Muscle of back (tissue), 3 donors: ENCODE measurements at regions not wholly inside any gene's neighbourhood (a gene's known extent, or its start where the extent isn't known, plus 50 kb on each side); places are given as distances from the start of the nearest gene placed in this dataset.
"Not testable (repeated sequence)": the region's sequence is repeated elsewhere in the genome, so short reads cannot be mapped to it uniquely, and the experiment has no call there.

Source experiments
- DNase-seq, 3 donors: peaks; one replicate each; pipeline versions ENCODE4 v3.0.0 to v3.0.0-alpha.2; 2013

DNA sequence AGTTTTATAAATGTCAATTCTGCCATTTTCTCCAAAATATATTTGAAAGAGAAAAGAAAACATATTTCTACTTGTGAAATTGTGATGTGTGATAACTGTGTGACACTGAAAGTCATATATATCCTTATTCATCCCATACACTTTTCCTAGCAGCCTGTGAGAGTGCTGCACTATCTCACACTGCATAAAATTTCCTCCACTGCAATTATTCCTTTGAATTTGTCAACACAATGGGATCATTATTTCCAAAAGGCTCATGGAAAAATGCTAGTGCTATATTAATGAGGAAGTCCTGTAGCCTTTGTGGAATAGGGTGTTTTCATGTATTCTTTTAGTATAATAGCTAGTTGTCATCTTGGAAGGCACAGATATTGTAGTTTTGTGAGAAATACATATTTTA, 504.1 kb downstream of the RPL10L start:
- DNase-seq, result no peak

GRCh38 chr14:46147024-46147423, 504.6 kb downstream of the RPL10L start:
- no peak for DNase-seq

DNA sequence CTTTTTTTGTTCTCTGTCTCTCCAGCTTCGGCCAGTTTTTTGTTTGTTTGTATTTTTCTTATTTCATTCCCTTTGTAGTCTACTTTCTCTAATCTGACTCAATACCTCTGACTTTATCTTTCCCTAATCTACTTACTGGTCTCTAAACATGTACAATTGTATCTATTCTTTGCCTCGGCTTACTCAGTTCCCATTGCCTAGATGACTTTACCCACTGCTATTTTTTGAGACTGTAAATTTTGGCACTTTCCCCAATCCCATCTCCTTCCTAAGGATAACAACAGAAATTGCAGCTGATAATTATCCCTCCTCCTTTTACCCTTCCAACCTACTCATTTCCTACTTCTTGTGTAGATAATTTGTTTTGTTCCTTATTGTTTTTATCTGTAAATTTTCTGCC, 511.1 kb downstream of the RPL10L start:
- no peak for DNase-seq

DNA sequence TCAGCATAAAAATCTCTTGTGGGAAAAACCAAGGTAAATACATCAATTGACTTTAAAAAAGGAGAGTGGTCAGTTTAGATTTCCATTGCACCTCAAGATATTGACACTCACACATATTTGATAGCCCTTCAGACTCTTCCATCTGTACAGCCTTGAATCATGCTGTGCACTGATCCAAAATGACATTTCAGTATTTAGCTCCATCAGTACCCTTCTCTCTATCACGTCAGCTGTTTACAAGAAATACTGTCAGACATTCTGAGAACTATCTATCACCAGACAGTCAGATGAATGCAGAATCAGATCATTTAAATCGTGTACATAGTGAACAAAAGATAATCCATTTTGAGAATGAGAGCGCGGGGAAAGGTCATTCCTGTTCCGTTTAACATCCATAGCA, 511.9 kb downstream of the RPL10L start:
- no peak for DNase-seq

DNA sequence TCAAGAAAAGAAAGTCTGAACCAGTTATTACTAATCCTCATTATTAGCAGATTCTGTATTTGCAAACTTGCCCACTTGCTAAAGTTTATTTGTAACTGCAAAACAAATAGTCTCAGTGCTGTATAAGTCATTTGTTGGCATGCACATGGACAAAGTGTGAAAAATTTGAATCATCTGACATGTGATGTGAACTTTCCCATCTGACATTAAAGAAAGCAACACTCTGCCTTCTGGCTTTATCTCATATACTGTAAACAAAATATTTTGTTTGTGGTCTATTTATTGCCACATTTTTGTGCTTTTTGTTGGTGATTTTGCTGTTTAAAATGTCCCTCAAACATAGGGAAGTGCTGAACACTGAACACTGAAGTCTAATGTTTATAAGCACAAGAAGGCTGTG, 513.8 kb downstream of the RPL10L start:
- DNase-seq, result no peak

DNA sequence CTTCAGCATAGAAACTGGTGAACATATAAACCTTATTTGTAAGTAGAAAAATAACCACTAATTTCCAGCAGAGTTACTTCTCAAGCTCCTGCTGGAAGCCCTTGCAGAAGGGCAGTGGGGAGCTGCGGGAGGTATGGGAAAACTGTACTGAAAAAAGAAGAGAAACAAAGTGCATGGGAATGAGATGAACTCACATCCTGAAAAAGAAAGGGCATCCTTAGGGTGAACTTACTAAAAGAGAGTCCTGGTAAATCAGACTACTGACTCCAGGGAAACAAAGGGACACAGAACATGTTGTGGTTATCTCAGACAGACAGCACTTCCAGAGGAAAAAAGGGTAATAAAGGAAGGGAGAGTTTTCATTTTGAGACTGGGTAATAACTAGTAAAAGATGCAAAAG, 515.1 kb downstream of the RPL10L start:
- DNase-seq, result peak in 1 of 3 donors; percentile 3

DNA sequence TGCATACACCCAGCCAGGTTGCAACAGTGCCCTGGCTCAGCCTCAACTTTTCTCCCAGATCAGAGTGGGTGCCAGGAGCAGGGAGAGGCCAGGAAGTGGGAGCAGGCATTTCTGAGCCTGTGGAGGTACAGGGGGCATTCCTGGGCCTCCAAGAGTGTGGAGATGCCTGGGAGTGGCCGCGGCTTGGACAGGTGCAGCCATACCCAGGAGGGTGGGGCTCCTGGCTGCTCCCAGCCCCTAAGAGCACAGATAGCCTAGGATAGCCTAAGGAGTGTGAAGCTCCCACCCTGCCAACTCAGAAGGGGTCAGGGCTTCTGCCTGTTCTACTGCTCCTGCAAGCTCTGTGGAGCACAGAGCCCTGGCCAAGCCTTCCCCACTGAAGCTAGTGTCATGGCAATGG, 543.4 kb downstream of the RPL10L start:
- no peak for DNase-seq

DNA sequence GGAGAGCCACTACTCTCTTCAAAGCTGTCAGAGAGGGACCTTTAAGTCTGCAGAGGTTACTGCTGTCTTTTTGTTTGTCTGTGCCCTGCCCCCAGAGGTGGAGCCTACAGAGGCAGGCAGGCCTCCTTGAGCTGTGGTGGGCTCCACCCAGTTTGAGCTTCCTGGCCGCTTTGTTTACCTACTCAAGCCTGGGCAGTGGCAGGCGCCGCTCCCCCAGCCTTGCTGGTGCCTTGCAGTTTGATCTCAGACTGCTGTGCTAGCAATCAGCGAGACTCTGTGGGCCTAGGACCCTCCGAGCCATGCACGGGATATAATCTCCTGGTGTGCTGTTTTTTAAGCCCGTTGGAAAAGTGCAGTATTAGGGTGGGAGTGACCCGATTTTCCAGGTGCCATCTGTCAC, 550.7 kb downstream of the RPL10L start:
- DNase-seq, result not testable (repeated sequence)

DNA sequence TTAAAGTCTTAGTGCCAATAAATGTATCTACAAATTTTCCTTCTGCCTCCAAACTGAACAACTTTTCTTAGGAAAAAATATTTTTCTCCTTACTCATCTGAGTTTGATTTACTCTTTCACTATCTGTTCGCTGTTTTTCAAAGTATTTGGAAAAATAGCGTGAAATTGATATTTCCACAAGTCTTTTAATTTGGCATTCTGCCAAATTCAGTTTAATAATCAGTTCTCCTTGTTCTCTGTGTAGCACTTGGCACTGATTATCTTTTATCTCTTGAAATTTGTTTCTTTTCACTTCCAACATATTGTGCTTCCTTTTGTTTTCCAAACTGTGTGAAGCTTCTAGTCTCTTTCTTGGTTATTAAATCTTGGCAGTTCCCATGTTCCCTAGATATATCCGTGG, 559.8 kb downstream of the RPL10L start:
- DNase-seq, result peak in 1 of 3 donors; percentile 4

- DNase-seq, result no peak
Observed at GRCh38 chr14:46087604-46088003, 564.0 kb downstream of the RPL10L start.

DNA sequence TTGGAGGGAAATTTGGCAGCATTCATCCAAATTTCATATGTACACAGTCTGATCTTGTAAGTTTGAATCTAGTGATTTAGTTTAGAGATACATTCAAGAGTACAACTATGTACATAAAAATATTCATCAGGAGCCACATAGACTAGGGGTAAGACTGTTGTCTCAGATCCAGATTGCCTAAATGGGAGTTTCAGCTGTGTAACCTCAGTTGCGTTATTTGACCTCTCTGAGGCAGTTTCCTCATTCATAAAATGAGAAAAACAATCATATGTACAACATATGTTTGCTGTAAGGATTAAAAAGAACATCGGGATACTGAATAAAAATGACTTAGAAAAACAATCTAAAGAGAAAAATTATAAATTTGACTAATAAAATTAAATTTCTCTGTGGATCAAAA, 577.5 kb downstream of the RPL10L start:
- no peak for DNase-seq

GRCh38 chr14:46063872-46064271, 587.7 kb downstream of the RPL10L start:
- DNase-seq, result no peak

- DNase-seq, result no peak
Observed at GRCh38 chr14:46058964-46059563, 592.5 kb downstream of the RPL10L start.

DNA sequence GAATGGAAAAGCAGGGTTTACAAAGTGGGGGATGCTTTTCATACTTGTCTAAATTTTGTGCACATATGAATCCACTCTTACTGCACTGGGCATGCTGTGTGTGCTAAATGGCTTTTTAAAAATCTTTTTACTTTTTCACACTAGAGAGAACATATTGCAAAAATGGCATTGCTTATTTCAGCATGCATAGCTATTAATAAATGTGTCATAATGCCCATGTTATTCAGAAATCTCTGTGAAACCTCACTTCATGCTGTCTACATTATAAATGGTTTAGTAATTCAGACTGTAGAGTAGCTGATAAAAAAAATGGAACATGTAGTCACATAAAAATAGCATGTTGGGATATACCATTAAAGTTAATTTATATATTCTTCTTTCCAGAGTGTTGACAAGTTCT, 593.8 kb downstream of the RPL10L start:
- DNase-seq, result no peak

- DNase-seq, result peak in 2 of 3 donors; percentile 11 to 79
Observed at GRCh38 chr14:46054526-46054925, 597.1 kb downstream of the RPL10L start.

- DNase-seq, result no peak
Observed at GRCh38 chr14:46053221-46053620, 598.4 kb downstream of the RPL10L start.

DNA sequence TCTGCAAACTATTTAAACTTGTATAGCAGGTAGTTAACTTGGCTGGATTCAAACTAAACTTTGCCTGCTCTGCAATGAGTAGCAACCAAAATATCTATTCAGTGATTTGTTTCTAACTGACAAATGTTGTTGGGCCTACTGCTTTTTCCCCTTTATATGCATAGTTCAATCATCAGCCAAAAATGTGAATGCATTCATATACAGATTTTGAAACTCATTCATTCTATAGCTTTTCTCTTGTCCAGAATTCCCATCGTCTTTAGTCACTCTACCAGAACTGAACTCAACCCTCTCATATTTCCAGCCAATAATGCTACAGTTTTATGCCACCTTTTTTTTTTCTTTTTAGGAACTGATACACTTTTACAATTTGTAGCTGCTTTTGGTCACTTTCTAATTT, 599.8 kb downstream of the RPL10L start:
- peak in 1 of 3 donors; percentile 25 for DNase-seq

GRCh38 chr14:46048127-46048526, 603.5 kb downstream of the RPL10L start:
- peak in 2 of 3 donors; percentile 5 to 21 for DNase-seq

GRCh38 chr14:46036099-46036498, 615.5 kb downstream of the RPL10L start:
- DNase-seq, result no peak

- no peak for DNase-seq
Observed at GRCh38 chr14:46034305-46034704, 617.3 kb downstream of the RPL10L start.

GRCh38 chr14:46018846-46019420, 632.6 kb downstream of the RPL10L start:
- DNase-seq, result no peak

DNA sequence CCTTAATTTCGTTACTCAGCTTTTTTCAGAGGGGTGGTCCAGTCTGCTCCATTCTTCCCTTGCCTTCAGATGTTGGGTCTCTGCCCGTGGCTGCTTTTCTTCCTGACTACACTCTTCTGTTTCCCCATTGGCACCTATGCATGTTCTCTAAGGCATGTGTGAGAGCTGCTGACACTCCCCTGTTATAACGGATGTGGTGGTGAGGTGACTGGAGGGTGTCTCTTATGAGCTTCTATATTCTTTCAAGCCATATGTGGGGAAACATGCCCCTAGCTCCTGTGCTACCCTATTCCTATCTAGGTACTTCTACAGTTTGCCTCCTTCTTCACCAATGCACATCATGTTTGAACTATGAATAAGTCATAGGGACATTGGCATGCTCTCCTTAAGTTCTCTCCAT, 643.2 kb downstream of the RPL10L start:
- no peak for DNase-seq

- DNase-seq, result no peak
Observed at GRCh38 chr14:45998554-45998953, 653.0 kb downstream of the RPL10L start.

DNA sequence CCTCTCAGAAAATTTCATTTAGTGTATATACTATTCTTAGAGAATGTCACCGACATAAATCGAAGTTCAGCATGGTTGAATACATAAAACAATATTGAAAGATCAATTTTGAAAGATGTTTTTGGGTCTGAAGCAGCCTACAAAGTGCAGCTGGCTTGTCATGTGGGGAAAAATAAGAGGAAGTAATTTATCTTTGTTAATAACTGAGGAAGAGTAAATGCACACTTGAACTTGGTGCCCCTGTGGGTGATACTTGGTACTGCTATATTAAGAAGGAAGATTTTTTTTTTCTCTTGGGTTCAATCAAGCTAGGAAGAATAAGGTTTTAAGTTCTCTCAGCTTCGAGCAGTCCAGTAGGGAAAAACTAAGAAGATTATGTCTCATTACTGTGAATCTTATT, 661.3 kb downstream of the RPL10L start:
- DNase-seq, result no peak
